NCI-H748 (cell line): ENCODE measurements at regions not wholly inside any gene's neighbourhood (a gene's known extent, or its start where the extent isn't known, plus 50 kb on each side); places are given as distances from the start of the nearest gene placed in this dataset.
"Not testable (repeated sequence)": the region's sequence is repeated elsewhere in the genome, so short reads cannot be mapped to it uniquely, and the experiment has no call there.

ENCODE experiments used
- DNase-seq: peaks from one replicate; lab custom pipeline; 2025; ENCODE audit not compliant: unreplicated experiment; lab: John Stamatoyannopoulos, UW

DNA sequence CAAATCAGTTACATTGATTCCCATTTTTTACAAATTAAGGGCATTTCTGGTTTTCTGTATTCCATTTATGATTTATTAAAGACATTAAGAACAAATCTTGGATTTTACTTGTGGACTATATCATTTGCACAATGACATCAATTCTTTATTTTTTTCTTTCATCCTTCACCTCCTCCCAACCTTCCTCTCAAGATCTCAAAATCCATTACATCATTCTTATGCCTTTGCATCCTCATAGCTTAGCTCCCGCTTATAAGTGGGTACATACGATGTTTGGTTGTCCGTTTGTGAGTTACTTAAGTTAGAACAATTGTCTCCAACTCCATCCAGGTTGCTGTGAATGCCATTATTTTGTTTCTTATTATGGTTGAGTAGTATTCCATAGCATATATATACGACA is 752.8 kb downstream of the CD109 start:
- no peak for DNase-seq

DNA sequence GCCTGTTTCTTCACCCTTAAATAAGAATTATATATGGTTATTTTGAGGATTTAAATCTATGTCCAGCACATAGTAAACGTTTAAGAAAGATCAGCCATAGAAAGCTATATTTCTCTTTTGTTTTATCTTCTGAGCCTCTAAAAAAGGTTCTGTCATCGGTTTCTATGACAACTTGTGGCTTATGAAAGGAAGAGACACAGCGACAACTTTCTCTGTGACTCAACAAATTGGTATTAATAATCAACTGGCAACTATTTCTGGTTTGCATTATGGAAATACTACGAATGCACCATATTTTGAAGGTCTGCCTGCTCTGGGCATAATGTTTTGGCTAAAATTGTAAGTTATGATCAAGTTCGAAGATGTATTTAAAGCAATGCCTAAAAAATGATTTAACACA is 751.0 kb downstream of the CD109 start:
- no peak for DNase-seq

DNA sequence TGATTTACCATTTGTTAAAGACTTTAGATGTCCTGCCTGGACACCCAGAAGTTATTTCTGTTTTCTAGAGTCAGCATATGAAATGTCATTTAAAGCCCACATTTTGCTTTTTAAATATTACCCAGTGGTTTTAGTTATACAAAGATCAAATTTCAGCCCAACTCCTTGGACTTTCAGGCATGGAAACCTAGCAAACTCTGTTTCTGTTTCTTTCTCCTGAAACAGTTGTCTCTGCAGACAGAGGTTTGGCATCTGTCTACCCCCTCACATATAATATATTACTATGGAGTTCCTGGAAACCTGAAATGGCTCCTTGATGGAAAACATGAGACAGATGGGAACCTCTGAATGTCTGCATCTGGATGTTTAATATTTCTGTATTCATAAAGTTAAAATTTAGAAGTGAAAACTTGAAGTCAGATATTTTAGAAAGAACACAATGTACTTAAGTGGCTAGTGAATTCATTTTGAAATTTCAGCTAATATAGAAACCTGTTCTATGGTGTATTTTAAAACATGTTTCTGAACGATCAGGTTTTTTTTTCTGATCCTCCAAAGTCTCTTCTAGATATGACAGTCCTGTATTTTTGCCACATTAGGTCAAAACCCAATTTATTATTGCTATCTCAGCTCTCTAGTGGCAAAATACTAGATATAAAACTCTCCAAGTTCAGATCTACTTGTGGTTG is 743.3 kb downstream of the CD109 start:
- DNase-seq = no peak

DNA sequence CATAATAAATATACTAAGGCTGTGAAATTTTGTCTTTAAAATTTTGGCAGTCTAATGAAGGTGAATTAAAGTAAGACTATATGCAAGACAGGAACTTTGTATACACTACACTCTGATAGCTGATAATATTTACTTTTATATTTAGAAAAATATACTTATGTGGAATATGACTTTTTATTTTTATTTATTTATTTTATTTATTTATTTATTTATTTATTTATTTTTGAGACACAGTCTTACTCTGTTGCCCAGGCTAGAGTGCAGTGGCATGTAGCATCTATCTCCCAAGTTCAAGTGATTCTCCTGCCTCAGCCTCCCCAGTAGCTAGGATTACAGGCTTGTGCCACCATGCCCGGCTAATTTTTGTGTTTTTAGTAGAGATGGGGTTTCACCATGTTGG is 742.4 kb downstream of the CD109 start:
- DNase-seq = not testable (repeated sequence)

DNA sequence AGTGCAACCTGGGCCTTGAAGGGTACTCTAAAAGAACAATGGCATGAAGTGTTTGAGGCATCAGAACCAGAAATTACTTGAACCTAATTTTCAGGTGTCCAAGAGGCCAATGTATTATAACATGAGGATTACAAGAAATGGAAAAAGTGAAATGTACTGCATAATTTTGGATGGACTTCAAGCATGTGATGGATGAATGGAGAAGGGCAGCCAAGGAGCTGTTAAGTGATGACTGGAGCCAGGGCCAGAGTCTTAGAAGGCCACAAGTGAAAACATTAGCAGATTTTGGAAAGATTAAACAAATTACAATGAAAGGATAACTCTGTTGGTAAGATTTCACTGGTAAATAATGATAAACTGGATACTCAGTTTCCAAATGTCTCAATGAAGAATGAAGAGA is 738.2 kb downstream of the CD109 start:
- DNase-seq = no peak

DNA sequence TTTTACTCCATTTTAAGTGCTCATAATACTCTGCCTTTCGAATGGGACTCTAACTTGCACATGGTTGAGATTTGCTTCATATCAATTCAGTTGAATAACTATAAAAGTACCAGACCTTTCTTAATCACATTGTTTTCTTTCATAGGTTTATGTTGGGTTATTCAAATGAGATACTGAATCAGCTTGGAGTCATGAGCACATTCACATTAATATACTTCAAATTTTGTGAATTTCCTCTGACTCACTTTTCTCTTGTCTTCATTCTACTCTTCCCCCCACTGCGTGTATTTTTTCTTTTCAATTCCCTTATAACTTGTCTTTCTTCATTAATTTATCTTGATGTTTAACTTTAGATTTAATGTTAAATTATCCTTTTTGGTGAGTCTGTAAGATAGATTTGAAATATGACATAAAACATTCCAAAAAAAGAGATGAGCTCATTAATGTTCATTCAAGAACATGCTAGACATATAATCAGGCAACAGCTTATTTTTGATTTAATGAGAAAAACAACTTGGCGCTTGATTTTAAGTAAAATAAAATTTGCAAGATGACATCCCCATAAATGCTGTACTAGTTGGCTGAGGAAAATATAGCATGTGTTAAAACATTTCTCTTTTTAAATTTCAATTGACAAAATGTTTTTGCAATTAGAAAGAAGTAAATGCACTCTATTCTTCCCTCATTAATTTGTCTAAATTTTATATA is 736.0 kb downstream of the CD109 start:
- no peak for DNase-seq

DNA sequence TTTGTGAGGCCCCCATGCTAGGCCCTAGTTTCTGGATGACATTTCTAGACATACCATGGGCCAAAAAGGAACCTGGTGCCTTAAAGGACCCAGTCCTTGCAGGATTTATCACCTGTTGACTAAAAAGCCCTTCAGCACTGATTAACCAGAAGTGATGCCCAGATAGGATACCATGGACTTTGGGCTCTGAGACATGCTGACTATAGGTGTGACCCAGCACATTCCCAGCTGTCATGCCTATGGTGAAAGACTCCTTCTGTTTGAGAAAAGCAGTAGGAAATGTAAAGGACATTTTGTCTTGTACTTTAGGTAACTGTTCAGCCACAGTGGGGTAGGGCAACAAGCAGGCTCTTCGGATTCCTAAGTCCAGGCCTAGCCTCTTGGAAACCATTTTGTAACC is 724.2 kb downstream of the CD109 start:
- DNase-seq = no peak

DNA sequence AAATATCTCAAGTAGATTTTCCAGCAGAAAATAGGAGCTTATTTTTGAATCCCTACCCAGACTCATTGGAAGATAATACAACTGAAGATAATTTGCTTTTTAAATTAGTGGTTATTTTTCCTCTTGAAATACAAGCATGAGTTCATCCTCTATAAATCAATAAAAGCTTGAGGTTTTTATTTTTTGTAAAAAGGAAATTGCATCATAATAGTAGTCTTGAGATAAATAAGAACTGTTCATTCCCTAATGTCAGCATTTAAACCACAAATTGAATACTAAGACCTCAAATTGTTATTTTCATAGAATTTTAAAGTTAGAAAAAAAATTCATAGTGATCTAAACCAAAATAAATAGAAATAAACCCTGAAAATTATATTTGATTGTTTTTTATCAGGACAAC is 719.1 kb downstream of the CD109 start:
- DNase-seq = no peak

DNA sequence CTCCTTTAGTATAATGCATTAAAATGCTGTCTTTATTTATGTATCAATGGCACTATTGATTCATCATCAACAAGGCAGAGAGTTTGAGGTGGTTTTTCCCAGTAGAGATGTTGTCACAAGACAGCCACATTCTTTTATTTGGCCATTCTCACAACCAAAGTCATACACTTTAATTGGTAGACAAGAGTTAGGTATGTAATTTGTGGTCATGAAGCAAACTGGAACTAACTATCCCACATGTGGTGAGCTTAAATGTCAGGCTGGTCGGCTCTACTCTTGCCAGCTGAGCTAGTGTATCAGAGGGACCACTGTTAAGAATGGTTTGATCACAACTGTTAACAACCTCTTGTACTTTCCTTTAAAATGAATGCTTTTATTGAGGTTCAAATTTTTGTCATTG is 714.6 kb downstream of the CD109 start:
- DNase-seq = no peak

DNA sequence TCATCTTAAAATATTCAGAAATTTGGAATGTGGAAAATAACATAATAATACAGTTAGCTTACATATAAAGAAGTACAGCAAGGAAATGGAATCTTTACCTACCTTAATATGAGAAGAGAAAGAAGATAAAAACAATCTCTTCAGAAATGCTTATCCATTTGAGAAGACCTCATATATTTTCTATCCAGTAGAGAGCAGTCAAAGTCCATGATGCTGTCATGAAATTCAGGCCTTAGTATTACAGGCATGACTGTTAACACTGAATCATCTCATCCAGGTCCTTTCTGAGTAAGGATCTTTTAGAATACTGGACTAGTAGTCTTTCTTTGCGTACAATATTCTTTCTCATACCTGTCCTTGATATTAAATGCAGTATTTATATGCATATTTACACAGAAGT is 713.4 kb downstream of the CD109 start:
- no peak for DNase-seq

DNA sequence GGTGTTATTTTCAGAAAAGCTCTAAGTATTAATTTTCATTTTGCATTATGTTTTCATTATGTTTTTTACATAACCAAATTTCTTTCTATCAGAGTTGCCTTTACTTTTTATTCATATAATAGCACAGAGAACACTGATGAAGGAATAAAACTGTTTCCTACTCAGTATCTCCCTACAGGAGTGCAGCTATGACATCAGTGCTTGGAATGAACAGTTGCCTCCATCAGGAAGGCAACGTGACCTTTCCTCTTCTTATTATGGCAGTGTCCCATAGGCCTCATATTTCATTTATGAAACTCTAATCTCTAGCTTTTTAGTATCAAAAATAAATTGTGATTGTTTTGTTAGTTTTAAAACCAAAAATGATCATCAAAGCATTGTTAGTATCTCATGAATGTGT is 712.8 kb downstream of the CD109 start:
- DNase-seq = no peak

DNA sequence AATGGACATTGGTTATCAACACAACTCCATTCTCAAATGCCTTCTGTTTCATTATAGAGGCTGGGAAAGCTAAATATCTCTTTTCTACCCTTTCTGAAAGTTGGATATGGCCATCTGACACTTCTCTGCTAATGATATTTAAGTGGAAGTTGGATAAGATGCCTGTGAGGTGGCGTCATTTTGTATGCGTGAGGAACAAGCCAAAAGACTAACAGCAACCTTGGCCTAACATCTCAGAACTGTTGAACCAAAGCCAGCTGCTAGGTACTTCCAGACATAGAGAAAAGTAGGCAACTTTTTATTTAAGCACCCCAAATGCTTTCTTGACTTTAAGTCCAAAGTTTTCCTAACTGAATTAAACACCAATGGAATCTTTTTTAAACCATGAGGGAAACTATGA is 708.4 kb downstream of the CD109 start:
- DNase-seq = no peak

DNA sequence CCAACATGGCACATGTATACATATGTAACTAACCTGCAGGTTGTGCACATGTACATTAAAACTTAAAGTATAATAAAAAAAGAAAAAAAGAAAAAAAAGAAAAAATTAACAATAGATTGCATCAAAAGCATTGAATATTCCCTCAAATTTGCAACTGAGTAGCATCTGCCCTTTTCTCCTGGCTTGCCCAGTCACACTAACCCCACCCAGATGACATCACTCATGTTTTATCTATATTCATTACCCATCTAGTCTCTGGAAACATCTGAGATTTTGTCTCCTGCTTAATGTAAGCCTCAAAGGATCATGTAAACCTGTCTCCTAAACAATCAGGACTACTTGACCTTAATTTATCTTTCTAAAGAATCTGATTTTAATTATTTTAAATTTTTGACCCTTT is 706.8 kb downstream of the CD109 start:
- no peak for DNase-seq

DNA sequence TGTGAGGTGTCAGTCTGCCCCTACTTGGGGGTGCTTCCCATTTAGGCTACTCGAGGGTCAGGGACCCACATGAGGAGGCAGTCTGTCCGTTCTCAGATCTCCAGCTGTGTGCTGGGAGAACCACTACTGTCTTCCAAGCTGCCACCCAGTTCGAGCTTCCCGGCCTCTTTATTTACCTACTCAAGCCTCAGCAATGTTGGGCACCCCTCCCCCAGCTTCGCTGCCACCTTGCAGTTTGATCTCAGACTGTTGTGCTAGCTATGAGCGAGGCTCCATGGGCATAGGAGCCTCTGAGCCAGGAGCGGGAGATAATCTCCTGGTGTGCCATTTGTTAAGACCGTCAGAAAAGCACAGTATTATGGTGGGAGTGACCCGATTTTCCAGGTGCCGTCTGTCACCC is 682.4 kb downstream of the CD109 start:
- not testable (repeated sequence) for DNase-seq

DNA sequence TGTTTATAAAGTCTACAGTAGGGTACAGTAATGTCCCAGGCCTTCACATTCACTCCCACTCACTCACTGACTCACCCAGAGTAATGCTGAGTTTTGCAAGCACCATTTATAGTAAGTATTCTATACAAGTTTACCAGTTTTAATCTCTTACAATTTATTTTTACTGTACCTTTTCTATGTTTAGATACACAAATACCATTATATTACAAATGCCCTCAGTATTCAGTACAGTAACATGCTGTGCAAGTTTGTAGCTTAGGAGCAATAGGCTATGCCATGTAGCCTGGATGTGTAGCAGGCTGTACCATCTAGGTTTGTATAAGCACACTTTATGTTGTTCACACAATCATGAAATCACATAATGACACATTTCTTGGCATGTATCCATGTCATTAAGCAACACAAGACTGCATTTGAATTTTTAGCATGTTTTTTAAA is 673.6 kb downstream of the CD109 start:
- no peak for DNase-seq

DNA sequence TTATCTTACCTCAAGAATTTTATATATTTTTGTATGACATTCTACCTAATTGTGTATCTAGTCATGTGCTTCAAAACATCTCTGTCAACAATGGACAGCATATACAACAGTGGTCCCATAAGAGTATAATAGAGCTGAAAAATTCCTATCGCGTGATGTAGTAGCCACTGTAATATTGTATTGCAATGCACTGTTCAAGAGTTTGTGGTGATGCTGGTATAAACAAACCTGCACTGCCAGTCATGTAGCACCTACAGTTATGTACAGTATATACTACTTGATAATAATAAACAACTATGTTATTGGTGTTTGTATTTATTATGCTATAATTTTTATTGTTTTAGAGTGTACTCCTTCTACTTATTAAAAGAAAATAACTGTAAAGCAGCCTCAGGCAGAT is 672.7 kb downstream of the CD109 start:
- no peak for DNase-seq

DNA sequence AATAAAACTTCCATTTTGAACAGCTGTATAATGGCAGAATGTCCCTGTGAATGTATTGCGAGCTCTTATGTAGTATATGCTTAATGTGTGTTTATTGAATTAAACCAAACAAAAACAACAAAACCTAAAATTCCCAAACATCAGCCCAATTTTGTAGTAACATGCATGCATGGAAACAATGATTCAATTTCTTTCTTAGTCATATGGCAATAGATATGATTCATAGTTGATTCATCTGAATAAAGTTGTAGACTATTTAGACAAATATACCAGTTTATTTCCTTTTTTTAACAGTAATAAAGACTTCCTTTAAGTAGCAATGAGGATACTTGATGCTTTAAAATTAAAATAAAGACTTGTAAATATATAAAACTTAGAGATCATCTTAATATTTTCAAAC is 670.6 kb downstream of the CD109 start:
- no peak for DNase-seq

DNA sequence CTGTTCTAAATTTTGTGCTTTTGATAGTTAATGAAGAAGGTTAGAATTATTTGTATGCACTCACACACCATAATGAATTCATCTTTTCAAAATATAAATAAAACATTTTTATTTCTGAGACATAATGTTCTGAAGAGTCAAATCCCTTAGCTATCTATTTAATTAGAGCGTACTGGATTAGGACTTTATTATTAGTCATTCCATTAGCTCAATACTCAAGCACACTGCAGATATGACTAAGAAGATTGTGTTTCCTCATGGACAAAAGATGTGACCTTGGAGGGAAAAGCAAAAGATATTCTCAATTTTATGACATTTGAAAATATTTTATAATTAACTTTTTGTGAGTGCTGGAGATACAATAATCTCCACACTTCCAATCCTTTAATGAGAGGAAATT is 666.4 kb downstream of the CD109 start:
- DNase-seq = no peak

DNA sequence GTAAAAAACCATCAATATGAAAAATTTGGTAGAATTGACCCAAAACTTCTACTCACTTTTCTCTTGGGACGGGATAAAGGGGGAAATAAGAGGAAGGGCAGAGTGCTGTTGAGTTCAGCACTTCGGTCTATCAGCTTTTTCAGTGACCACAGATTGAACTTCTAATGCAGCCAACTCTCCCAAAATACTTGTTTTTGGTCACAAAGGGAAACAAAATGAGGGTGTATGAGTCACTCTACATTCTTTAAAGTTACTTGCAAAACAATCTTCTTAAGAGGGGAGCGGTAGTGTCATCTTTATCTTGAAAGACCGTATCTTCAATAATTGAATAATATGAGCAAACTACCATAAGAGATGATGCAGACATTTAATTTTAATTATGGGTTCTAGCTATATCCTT is 661.3 kb downstream of the CD109 start:
- DNase-seq = no peak

DNA sequence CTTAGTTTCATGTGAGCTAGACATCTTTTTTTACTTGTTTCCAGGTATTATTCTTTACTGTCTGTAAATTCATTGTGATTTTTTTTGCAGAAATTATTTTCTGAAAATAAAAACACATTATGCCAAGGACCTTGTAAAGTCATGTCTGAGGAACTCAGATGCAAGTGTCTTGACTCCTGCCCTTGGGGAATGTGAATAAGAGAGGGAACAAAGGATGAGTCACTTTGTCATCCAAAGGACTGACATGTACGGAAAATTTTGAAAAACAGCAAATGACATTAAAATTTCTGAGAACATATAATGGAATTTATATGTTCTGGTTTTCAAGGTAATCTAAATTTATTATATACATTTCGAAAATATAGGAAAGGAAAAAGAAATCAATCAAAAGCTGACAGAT is 660.4 kb downstream of the CD109 start:
- no peak for DNase-seq

DNA sequence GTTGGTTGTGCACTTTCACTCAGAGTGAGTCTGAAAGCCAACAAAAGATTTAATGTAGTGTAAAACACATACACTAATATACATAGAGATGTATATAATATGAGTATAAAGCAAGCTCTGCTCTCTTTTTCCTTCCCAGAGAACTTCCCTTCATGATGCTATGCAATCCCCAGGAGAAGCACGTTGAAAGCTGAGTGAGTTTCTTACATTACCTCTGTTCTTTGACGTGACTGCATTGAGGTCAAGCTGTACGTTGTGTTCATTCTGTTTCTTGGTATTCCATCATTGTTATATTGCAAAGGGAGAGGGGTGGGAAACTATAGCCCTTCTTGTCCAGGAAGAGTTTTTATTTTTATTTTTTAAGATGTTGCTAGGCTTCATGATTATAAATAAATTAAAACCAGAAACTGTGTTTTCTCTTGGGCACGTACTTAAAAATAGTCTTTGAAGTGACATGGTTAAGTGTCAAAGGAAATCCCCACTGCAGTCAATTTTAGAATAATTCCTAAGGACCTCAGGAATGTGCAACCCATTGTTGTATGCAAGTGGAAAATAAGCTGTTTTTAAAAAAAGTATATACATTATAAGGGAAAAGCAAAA is 651.0 kb downstream of the CD109 start:
- DNase-seq = no peak

DNA sequence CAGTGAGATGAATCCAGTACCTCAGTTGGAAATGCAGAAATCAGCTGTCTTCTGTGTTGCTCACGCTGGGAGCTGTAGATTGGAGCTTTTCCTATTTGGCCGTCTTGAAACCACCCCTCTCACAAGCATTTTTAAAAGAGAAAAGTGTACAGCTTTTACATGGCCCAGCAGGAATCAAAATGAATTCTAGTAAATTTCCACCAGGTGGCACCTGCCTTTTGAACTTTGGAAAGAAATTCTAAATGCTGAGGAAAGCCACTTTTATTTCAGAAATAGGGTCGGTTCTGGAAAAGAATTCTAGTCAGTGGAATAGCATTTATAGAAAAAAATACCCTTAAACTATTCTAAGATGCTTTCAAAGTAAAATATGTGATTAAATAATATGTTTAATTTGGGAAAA is 647.8 kb downstream of the CD109 start:
- no peak for DNase-seq

DNA sequence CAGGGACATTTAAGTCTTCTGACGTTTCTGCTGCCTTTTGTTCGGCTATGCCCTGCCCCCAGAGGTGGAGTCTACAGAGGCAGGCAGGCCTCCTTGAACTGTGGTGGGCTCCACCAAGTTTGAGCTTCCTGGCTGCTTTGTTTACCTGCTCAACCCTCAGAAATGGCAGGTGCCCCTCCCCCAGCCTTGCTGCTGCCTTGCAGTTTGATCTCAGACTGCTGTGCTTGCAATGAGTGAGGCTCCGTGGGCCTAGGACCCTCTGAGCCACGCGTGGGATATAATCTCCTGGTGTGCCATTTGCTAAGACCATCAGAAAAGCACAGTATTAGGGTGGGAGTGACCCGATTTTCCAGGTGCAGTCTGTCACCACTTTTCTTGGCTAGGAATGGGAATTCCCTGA is 647.3 kb downstream of the CD109 start:
- DNase-seq = not testable (repeated sequence)
